HTR-8/SVneo (cell line): ENCODE measurements at regions not wholly inside any gene's neighbourhood (a gene's known extent, or its start where the extent isn't known, plus 50 kb on each side); places are given as distances from the start of the nearest gene placed in this dataset.
A peak's percentile ranks its signal among the peaks of the same experiment; 100 is the strongest.

Experiments
- DNase-seq: peaks from one replicate; pipeline ENCODE4 v3.0.0; 2011; ENCODE audit warnings: low spot score, mixed read lengths; ENCODE audit not compliant: insufficient read length
- FAIRE-seq: peaks from 2 replicates; lab custom pipeline; 2011; peaks lifted over from hg19 to GRCh38; lab: Jason Lieb, UNC

GRCh38 chr7:41000042-41000441 lies 702.8 kb downstream of the INHBA start:
- DNase-seq (no peak), FAIRE-seq (peak; percentile 63)

GRCh38 chr7:40996233-40996677 lies 706.6 kb downstream of the INHBA start:
- DNase-seq (no peak), FAIRE-seq (no peak)

- FAIRE-seq (no peak), DNase-seq (no peak)
Observed at GRCh38 chr7:40990841-40991240, 712.0 kb downstream of the INHBA start.

GRCh38 chr7:40987571-40987970 lies 715.3 kb downstream of the INHBA start:
- DNase-seq (no peak), FAIRE-seq (no peak)

- FAIRE-seq (no peak), DNase-seq (peak; percentile 41)
Observed at GRCh38 chr7:40986351-40986873, 716.5 kb downstream of the INHBA start.

GRCh38 chr7:40983111-40983510 lies 719.8 kb downstream of the INHBA start:
- FAIRE-seq (no peak), DNase-seq (no peak)

GRCh38 chr7:40979296-40979695 lies 723.6 kb downstream of the INHBA start:
- no peak for DNase-seq
- FAIRE-seq = peak; percentile 13

GRCh38 chr7:40978047-40978446 lies 724.8 kb downstream of the INHBA start:
- DNase-seq = no peak
- FAIRE-seq = no peak

GRCh38 chr7:40977533-40977932 lies 725.4 kb downstream of the INHBA start:
- DNase-seq (no peak), FAIRE-seq (no peak)

- FAIRE-seq (no peak), DNase-seq (no peak)
Observed at GRCh38 chr7:40972426-40972825, 730.5 kb downstream of the INHBA start.

GRCh38 chr7:40969641-40970040 lies 733.2 kb downstream of the INHBA start:
- no peak for FAIRE-seq

GRCh38 chr7:40966693-40967092 lies 736.2 kb downstream of the INHBA start:
- DNase-seq = no peak

More at GRCh38 chr7:40969641-40970040, 733.2 kb downstream of the INHBA start:
- no peak for DNase-seq

GRCh38 chr7:40965774-40966173 lies 737.1 kb downstream of the INHBA start:
- FAIRE-seq (no peak), DNase-seq (no peak)

More at GRCh38 chr7:40966693-40967092, 736.2 kb downstream of the INHBA start:
- FAIRE-seq = no peak

- FAIRE-seq = no peak
- no peak for DNase-seq
Observed at GRCh38 chr7:40965016-40965415, 737.9 kb downstream of the INHBA start.

- DNase-seq (no peak), FAIRE-seq (no peak)
Observed at GRCh38 chr7:40964610-40965009, 738.3 kb downstream of the INHBA start.

- FAIRE-seq (no peak), DNase-seq (no peak)
Observed at GRCh38 chr7:40959955-40960354, 742.9 kb downstream of the INHBA start.

- FAIRE-seq (no peak), DNase-seq (no peak)
Observed at GRCh38 chr7:40948239-40948638, 754.7 kb downstream of the INHBA start.

GRCh38 chr7:40947566-40947965 lies 755.3 kb downstream of the INHBA start:
- DNase-seq (no peak), FAIRE-seq (no peak)

- no peak for FAIRE-seq
- no peak for DNase-seq
Observed at GRCh38 chr7:40946549-40946948, 756.3 kb downstream of the INHBA start.

GRCh38 chr7:40945788-40946187 lies 757.1 kb downstream of the INHBA start:
- no peak for FAIRE-seq
- no peak for DNase-seq

- DNase-seq = no peak
Observed at GRCh38 chr7:40944981-40945585, 757.8 kb downstream of the INHBA start.

GRCh38 chr7:40937879-40938278 lies 765.0 kb downstream of the INHBA start:
- no peak for FAIRE-seq
- DNase-seq = no peak

More at GRCh38 chr7:40944981-40945585, 757.8 kb downstream of the INHBA start:
- FAIRE-seq = no peak
